Loucy (cell line): ENCODE measurements at regions not wholly inside any gene's neighbourhood (a gene's known extent, or its start where the extent isn't known, plus 50 kb on each side); places are given as distances from the start of the nearest gene placed in this dataset.

ENCODE experiments used
- H2AFZ ChIP-seq: fragments of 200-600 bp; sonication (generic); 2 replicates; pipeline ENCODE4 v1.6.0; 2016; ENCODE audit warnings: antibody characterized with exemption, mild to moderate bottlenecking, low read length, moderate library complexity
- H3F3A ChIP-seq: fragments of 200-600 bp; 2 replicates; pipeline ENCODE4 v1.6.0; 2016; ENCODE audit warnings: antibody characterized with exemption, low read depth, mild to moderate bottlenecking
- H3K27me3 ChIP-seq: fragments of 200-600 bp; sonication (generic); 2 replicates; pipeline ENCODE4 v1.6.1; 2014; ENCODE audit warnings: low read length, mild to moderate bottlenecking; ENCODE audit not compliant: insufficient read depth, poor library complexity, severe bottlenecking
- H3K36me3 ChIP-seq: fragments of 200-600 bp; sonication (generic); 2 replicates; pipeline ENCODE4 v1.6.1; 2016; ENCODE audit warnings: low read length; ENCODE audit not compliant: insufficient read depth
- H3K4me1 ChIP-seq: fragments of 200-600 bp; sonication (generic); 2 replicates; pipeline ENCODE4 v1.5.1; 2014; ENCODE audit warnings: low read length, mild to moderate bottlenecking; ENCODE audit not compliant: insufficient read depth, poor library complexity, severe bottlenecking
- H3K4me2 ChIP-seq: fragments of 200-600 bp; sonication (generic); 2 replicates; pipeline ENCODE4 v1.6.0; 2014; ENCODE audit warnings: antibody characterized with exemption, low read length, low read depth, mild to moderate bottlenecking; ENCODE audit not compliant: poor library complexity, severe bottlenecking
- H3K4me3 ChIP-seq: fragments of 200-600 bp; sonication (generic); 2 replicates; pipeline ENCODE4 v1.5.1; 2014; ENCODE audit warnings: low read length, mild to moderate bottlenecking, mixed read lengths; ENCODE audit not compliant: poor library complexity, severe bottlenecking
- H3K79me2 ChIP-seq: fragments of 200-600 bp; sonication (generic); 2 replicates; pipeline ENCODE4 v1.6.1; 2014; ENCODE audit warnings: low read length; ENCODE audit not compliant: insufficient read depth
- H3K9ac ChIP-seq: fragments of 200-600 bp; sonication (generic); 2 replicates; pipeline ENCODE4 v1.6.0; 2014; ENCODE audit warnings: mild to moderate bottlenecking, low read depth, low read length, moderate library complexity; ENCODE audit not compliant: poor library complexity, severe bottlenecking
- H3K9me2 ChIP-seq: fragments of 200-600 bp; sonication (generic); replicated peaks from 2 replicates; pipeline ENCODE4 v1.6.1; 2016; ENCODE audit warnings: low read depth, low read length, mixed read lengths
- H3K9me3 ChIP-seq: fragments of 200-600 bp; sonication (generic); 2 replicates; pipeline ENCODE4 v1.6.1; 2014; ENCODE audit warnings: mild to moderate bottlenecking, antibody characterized with exemption, low read length, low read depth; ENCODE audit not compliant: insufficient read depth
- H4K20me1 ChIP-seq: fragments of 200-600 bp; sonication (generic); 2 replicates; pipeline ENCODE4 v1.6.0; 2014; ENCODE audit warnings: antibody characterized with exemption, low read length, mild to moderate bottlenecking; ENCODE audit not compliant: insufficient read depth, poor library complexity, severe bottlenecking
- EZH2phosphoT487 ChIP-seq: fragments of 200-600 bp; IDR thresholded peaks from 2 replicates; pipeline ENCODE4 v1.6.1; 2018; ENCODE audit warnings: antibody characterized with exemption, mild to moderate bottlenecking, moderate library complexity, borderline replicate concordance
- TF ChIP-seq, protein P1 (sequence below): fragments of 200-600 bp; sonication (generic); conservative IDR thresholded peaks from 2 replicates; pipeline ENCODE4 v1.5.1; 2014; ENCODE audit warnings: mild to moderate bottlenecking, antibody characterized with exemption, low read length

DNA sequence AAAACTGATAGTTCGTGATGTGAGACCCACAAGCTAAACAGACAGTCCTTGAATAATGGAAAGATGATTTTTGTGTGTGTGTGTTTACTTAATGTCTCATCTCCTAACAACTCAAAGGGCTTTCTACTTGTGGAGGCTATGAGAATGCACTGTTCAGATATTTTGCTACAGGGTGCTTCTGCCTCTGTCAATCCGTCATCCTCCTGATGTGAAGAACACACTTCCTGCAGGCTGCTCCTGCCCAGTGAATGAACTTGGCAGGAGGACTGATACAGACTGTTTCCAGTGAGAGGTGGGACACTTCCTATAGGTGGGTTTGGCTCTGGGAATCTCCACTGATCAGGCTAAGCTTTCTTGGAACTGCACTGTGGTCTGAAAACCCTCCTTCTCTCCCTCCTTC, 168.4 kb upstream of the STARD13 start:
- Histone ChIP-seq H3K4me3 (no peak overlapping the region), H3K79me2 (no peaks in the 10 kb centered on the region), H3K9me2 (no peaks in the 10 kb centered on the region), H3F3A (no peaks in the 10 kb centered on the region), H3K36me3 (no peaks in the 10 kb centered on the region), H2AFZ (no peak overlapping the region), H3K4me1 (no peaks in the 10 kb centered on the region), H3K9me3 (no peaks in the 10 kb centered on the region), H4K20me1 (no peaks in the 10 kb centered on the region), H3K9ac (no peak overlapping the region), H3K4me2 (no peak overlapping the region), H3K27me3 (no peaks in the 10 kb centered on the region)
- no peak for TF ChIP-seq EZH2phosphoT487
- TF ChIP-seq, protein P1, sequence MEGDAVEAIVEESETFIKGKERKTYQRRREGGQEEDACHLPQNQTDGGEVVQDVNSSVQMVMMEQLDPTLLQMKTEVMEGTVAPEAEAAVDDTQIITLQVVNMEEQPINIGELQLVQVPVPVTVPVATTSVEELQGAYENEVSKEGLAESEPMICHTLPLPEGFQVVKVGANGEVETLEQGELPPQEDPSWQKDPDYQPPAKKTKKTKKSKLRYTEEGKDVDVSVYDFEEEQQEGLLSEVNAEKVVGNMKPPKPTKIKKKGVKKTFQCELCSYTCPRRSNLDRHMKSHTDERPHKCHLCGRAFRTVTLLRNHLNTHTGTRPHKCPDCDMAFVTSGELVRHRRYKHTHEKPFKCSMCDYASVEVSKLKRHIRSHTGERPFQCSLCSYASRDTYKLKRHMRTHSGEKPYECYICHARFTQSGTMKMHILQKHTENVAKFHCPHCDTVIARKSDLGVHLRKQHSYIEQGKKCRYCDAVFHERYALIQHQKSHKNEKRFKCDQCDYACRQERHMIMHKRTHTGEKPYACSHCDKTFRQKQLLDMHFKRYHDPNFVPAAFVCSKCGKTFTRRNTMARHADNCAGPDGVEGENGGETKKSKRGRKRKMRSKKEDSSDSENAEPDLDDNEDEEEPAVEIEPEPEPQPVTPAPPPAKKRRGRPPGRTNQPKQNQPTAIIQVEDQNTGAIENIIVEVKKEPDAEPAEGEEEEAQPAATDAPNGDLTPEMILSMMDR, result no peak

DNA sequence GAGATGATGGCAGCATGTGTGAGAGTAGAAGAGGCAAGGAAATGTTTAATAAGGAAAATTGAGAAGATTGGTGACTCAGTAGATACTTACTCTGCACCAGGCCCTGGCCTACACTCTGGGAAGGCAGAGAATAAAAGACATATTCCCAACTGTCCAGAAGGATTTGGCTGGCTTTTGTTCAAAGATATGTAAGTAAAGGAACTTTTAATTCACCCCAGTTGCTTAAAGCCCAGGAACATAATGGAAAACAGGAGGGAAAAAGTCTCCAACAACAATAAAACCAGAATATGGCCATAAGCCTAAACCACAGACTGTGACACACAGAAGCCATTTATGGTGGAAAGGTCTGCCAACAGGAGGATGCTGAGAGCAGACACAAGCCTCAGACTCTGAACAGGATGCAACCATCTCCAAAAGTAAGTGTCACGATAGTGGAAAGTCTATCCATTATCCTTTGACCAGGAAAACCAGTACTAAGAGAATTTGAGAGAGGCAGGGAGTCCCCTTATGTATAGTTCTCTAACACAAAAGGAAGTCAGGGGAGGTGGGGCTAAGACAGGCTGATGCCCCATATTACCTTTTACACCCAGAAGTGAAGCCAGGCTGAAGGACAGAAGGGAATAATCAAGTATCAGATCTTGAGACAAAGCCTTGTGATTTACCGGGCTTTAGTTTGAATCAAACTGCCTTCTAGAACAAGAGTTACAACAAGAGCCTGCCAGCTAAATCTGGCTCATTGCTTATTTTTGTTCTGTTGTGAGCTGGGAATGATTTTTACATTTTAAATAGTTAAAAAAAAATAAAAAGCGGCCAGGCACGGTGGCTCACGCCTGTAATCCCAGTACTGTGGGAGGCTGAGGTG, 169.5 kb upstream of the STARD13 start:
- H3K4me1 ChIP-seq, result no peaks in the 10 kb centered on the region
- no peak overlapping the region for H2AFZ ChIP-seq
- TF ChIP-seq, protein P1, result no peak
- TF ChIP-seq EZH2phosphoT487, result no peak
- no peak overlapping the region for H3K4me2 ChIP-seq
- no peaks in the 10 kb centered on the region for H3K9me3 ChIP-seq
- H3K27me3 ChIP-seq, result no peaks in the 10 kb centered on the region
- no peak overlapping the region for H3K9ac ChIP-seq
- no peaks in the 10 kb centered on the region for H4K20me1 ChIP-seq
- no peaks in the 10 kb centered on the region for H3K79me2 ChIP-seq
- H3K36me3 ChIP-seq, result no peaks in the 10 kb centered on the region
- H3F3A ChIP-seq, result no peaks in the 10 kb centered on the region
- H3K4me3 ChIP-seq, result no peak overlapping the region
- no peaks in the 10 kb centered on the region for H3K9me2 ChIP-seq

DNA sequence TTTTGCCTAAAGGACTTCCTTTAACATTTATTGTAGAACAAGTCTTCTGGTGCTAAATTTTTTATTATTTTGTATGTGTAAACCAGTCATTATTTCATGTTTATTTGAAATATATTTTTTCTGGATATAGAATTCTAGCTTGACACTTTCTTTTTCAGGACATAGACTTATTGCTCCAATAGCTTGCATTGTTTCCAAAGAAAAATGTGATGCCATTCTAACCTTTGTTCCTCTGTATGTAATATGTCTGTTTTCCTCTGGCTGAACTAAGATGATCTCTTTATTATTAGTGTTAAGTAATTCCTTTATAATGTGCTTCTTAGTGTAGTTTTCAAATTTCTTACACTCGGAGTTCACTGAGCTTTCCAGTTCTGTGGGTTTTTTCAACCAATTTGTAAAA, 174.1 kb upstream of the STARD13 start:
- Histone ChIP-seq H3K9ac (no peak overlapping the region), H3K4me1 (no peaks in the 10 kb centered on the region), H3K4me2 (no peak overlapping the region), H3K79me2 (no peaks in the 10 kb centered on the region), H4K20me1 (no peaks in the 10 kb centered on the region), H3K36me3 (no peaks in the 10 kb centered on the region), H2AFZ (no peak overlapping the region), H3K4me3 (no peak overlapping the region), H3K9me3 (no peaks in the 10 kb centered on the region), H3K9me2 (no peaks in the 10 kb centered on the region), H3K27me3 (no peaks in the 10 kb centered on the region), H3F3A (no peaks in the 10 kb centered on the region)
- TF ChIP-seq EZH2phosphoT487, result no peak
- TF ChIP-seq, protein P1, result no peak
